GM12878 (cell line): ENCODE measurements at regions not wholly inside any gene's neighbourhood (a gene's known extent, or its start where the extent isn't known, plus 50 kb on each side); places are given as distances from the start of the nearest gene placed in this dataset.

Experiments
- ATAC-seq: fragments of 200-7000 bp; cut with Tn5 transposase; 3 replicates; pipeline ENCODE4 v1.9.1; 2020; ENCODE audit warnings: mild to moderate bottlenecking, moderate library complexity
- BruUV-seq: library from RNA; stranded (reverse); fragments of 400-500 nt; replicated peaks from 2 replicates; lab custom pipeline; 2021; lab: Mats Ljungman, UMichigan
- CTCF ChIA-PET: fragments of 300-600 bp; sonication (Branson Sonifier 250); formaldehyde crosslinking; extraction: SDS; loops from one replicate; lab custom pipeline; 2021; ENCODE audit warnings: inconsistent platforms; lab: Yijun Ruan, JAX
- POLR2A ChIA-PET: fragments of 350-600 bp; formaldehyde crosslinking; extraction: SDS; loops from one replicate; lab custom pipeline; 2021; ENCODE audit warnings: inconsistent platforms; lab: Charles Lee
- RAD21 ChIA-PET: fragments of 300-600 bp; sonication (Branson Sonifier 250); formaldehyde crosslinking; loops from one replicate; lab custom pipeline; 2023; ENCODE audit warnings: antibody characterized with exemption; ENCODE audit not compliant: unreplicated experiment; lab: Charles Lee
- SMC1A ChIA-PET: fragments of 300-600 bp; sonication (Branson Sonifier 250); formaldehyde crosslinking; loops from one replicate; lab custom pipeline; 2023; ENCODE audit not compliant: unreplicated experiment, uncharacterized antibody; lab: Charles Lee
- DNase-seq: peaks from one replicate; pipeline ENCODE4 v3.0.0-alpha.2; 2011; ENCODE audit warnings: low read depth, low spot score
- FAIRE-seq: peaks from 3 replicates; lab custom pipeline; 2011; peaks lifted over from hg19 to GRCh38; lab: Jason Lieb, UNC
- H2AFZ ChIP-seq: 2 replicates; pipeline ENCODE4 v1.6.0; 2011; ENCODE audit warnings: low read depth, low read length, control low read depth; ENCODE audit not compliant: control insufficient read depth
- H3K27ac ChIP-seq: 2 replicates; pipeline ENCODE4 v1.5.1; 2011; ENCODE audit warnings: control low read depth; ENCODE audit not compliant: control insufficient read depth, insufficient read depth
- H3K27me3 ChIP-seq, 2 experiments: replicated peaks in 1 of 2; 2 replicates each; pipeline versions ENCODE4 v1.6.0 to v1.6.1; 2011; ENCODE audit warnings: low read length in 1 of 2; ENCODE audit not compliant: control insufficient read depth in 2 of 2, insufficient read depth in 2 of 2
- H3K36me3 ChIP-seq, 2 experiments: 2 replicates each; pipeline ENCODE4 v1.5.1; 2011; ENCODE audit warnings: low read length in 1 of 2; ENCODE audit not compliant: control insufficient read depth in 2 of 2, insufficient read depth in 2 of 2
- H3K4me1 ChIP-seq: 2 replicates; pipeline ENCODE4 v1.6.1; 2011; ENCODE audit warnings: mild to moderate bottlenecking, low read length, moderate library complexity, mixed read lengths; ENCODE audit not compliant: control insufficient read depth, insufficient read depth
- H3K4me2 ChIP-seq: 2 replicates; pipeline ENCODE4 v1.6.0; 2011; ENCODE audit warnings: control low read depth; ENCODE audit not compliant: control insufficient read depth, insufficient read depth
- H3K4me3 ChIP-seq: fragments of 200-600 bp; sonication (generic); 2 replicates; pipeline ENCODE4 v1.5.1; 2016
- H3K79me2 ChIP-seq: 2 replicates; pipeline ENCODE4 v1.6.0; 2011; ENCODE audit warnings: low read length; ENCODE audit not compliant: control insufficient read depth, insufficient read depth
- H3K9ac ChIP-seq: 2 replicates; pipeline ENCODE4 v1.8.0; 2011; ENCODE audit warnings: low read length, control low read depth, mixed read lengths; ENCODE audit not compliant: control insufficient read depth, insufficient read depth
- H3K9me3 ChIP-seq: replicated peaks from 3 replicates; pipeline ENCODE4 v1.5.1; 2011; ENCODE audit warnings: mild to moderate bottlenecking, low read length; ENCODE audit not compliant: control insufficient read depth, insufficient read depth
- H4K20me1 ChIP-seq: 2 replicates; pipeline ENCODE4 v1.6.0; 2011; ENCODE audit not compliant: control insufficient read depth, insufficient read depth
- EED ChIP-seq: sonication (generic); IDR thresholded peaks from 2 replicates; pipeline ENCODE4 v1.6.1; 2016; ENCODE audit warnings: antibody characterized with exemption, low read depth
- MTA2 ChIP-seq: fragments of 450-650 bp; IDR thresholded peaks from 2 replicates; pipeline ENCODE4 v1.6.1; 2016; ENCODE audit warnings: low read depth, mild to moderate bottlenecking, moderate library complexity
- NFYA ChIP-seq: IDR thresholded peaks from 2 replicates; pipeline ENCODE4 v1.6.1; 2011; ENCODE audit warnings: low read depth, mild to moderate bottlenecking, low read length, improper control_type of control experiment, borderline replicate concordance
- RAD51 ChIP-seq: fragments of 450-650 bp; IDR thresholded peaks from 2 replicates; pipeline ENCODE4 v1.6.1; 2016; ENCODE audit warnings: moderate library complexity, mild to moderate bottlenecking, inconsistent platforms
- SIN3A ChIP-seq: IDR thresholded peaks from 2 replicates; pipeline ENCODE4 v1.6.1; 2012; ENCODE audit warnings: low read depth, low read length, improper control_type of control experiment
- SUPT20H ChIP-seq: IDR thresholded peaks from 2 replicates; pipeline ENCODE4 v1.6.1; 2011; ENCODE audit warnings: low read depth, mild to moderate bottlenecking, low read length, moderate library complexity, borderline replicate concordance; ENCODE audit not compliant: control insufficient read depth
- TCF3 ChIP-seq: IDR thresholded peaks from 2 replicates; pipeline ENCODE4 v1.6.1; 2012; ENCODE audit warnings: low read depth, mild to moderate bottlenecking, low read length, borderline replicate concordance; ENCODE audit not compliant: insufficient read depth
- YBX1 ChIP-seq: fragments of 450-650 bp; IDR thresholded peaks from 2 replicates; pipeline ENCODE4 v1.6.1; 2016; ENCODE audit warnings: antibody characterized with exemption
- ZSCAN29 ChIP-seq: fragments of 450-650 bp; IDR thresholded peaks from 2 replicates; pipeline ENCODE4 v1.6.1; 2017; ENCODE audit warnings: mild to moderate bottlenecking, moderate library complexity
- WGBS: methylation state at CpG from one replicate; pipeline ENCODE4 v1.1.6; 2016; ENCODE audit warnings: low lambda C conversion rate; ENCODE audit not compliant: insufficient replicate concordance, insufficient coverage; ENCODE audit errors: missing lambda C conversion rate; 5-methylcytosine and 5-hydroxymethylcytosine counted together
- in situ Hi-C: fragments of 300-500 bp; cut with MboI; formaldehyde crosslinking; loops from 9 replicates; pipeline ENCODE4 v1.14.3; 2018; ENCODE audit warnings: mixed read lengths
- intact Hi-C: fragments of 100-400 bp; cut with micrococcal nuclease; formaldehyde crosslinking; loops from one replicate; pipeline ENCODE4 v1.14.2; 2022; ENCODE audit not compliant: unreplicated experiment
- TF ChIP-seq, protein P1 (sequence below): IDR thresholded peaks from 2 replicates; pipeline ENCODE4 v1.6.1; 2012; ENCODE audit warnings: low read length, inconsistent platforms
- TF ChIP-seq, protein P2 (sequence below): fragments of 150-350 bp; IDR thresholded peaks from 2 replicates; pipeline ENCODE4 v1.6.1; 2016; ENCODE audit warnings: low read depth, low read length
- TF ChIP-seq, protein P3 (sequence below): fragments of 150-350 bp; IDR thresholded peaks from 2 replicates; pipeline ENCODE4 v1.6.1; 2014; ENCODE audit warnings: mild to moderate bottlenecking, low read depth, low read length

DNA sequence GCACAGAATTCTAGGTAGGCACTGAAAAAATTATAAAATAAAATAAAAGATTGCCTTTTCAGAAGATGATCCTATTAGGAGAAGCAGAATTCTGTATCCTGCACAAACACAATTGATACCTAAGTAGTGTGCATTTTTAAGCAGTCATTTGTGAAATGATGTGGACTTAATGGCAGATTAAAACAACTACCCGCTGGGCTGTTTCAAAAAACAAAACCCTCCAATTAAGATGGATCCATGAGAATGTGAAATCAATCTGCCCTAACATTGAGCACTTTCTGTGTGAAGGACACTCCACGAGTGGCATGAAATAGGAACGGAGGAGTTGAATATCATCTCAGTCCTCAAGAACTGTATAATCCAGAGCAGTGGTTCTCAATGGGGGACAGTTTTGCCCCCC, 1012.8 kb upstream of the EEF2KMT start:
- ChIA-PET RAD21 (no interaction called here), SMC1A (no interaction called here), POLR2A (no interaction called here)
- Histone ChIP-seq H3K27me3 (no peaks in the 10 kb centered on the region), H3K4me2 (no peak overlapping the region), H3K27ac (no peak overlapping the region), H3K9ac (no peak overlapping the region), H3K79me2 (no peaks in the 10 kb centered on the region), H2AFZ (no peak overlapping the region), H3K4me1 (no peaks in the 10 kb centered on the region), H3K36me3 (no peaks in the 10 kb centered on the region), H3K4me3 (no peak overlapping the region), H4K20me1 (no peaks in the 10 kb centered on the region)
- in situ Hi-C loops (no loop called here), intact Hi-C loops (no loop called here)
- DNase-seq, result no peak
- WGBS, result 9% methylated on average over 3 of the region's 3 CpGs
- no peak for ATAC-seq
- no peak for FAIRE-seq
- BruUV-seq, result no TSS peak
- no peak for TF ChIP-seq ZSCAN29
- TF ChIP-seq, all 136 proteins: peak for 0
- no peaks in the 10 kb centered on the region; the same call in 2 of the 3 replicates for H3K9me3 ChIP-seq
- CTCF ChIA-PET, result no interaction called here

DNA sequence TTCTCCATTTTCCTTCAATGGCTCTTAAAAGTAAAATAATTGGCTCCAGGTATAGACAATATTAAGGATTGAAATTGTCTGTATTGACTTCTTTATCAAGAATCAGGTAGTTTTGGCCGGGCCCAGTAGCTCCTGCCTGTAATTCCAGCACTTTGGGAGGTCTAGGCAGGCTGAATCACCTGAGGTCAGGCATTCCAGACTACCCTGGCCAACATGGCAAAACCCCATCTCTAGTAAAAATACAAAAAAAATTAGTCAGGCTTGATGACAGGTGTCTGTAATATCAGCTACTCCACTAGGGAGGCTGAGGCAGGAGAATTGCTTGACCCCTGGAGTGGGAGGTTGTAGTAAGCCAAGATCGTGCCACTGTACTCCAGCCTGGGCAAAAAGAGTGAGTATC, 1008.5 kb upstream of the EEF2KMT start:
- RAD21 ChIA-PET, result no interaction called here
- H2AFZ ChIP-seq, result no peak overlapping the region
- in situ Hi-C loops, result no loop called here
- H3K27ac ChIP-seq, result no peak overlapping the region
- H3K4me2 ChIP-seq, result no peak overlapping the region
- no peak overlapping the region for H3K9ac ChIP-seq
- no peak for ATAC-seq
- WGBS, result 0% methylated on average over 2 of the region's 2 CpGs
- H3K9me3 ChIP-seq, result no peaks in the 10 kb centered on the region; the same call in 2 of the 3 replicates
- H3K4me1 ChIP-seq, result no peaks in the 10 kb centered on the region
- no peak overlapping the region for H3K4me3 ChIP-seq
- H3K36me3 ChIP-seq, result no peaks in the 10 kb centered on the region
- intact Hi-C loops, result no loop called here
- no peaks in the 10 kb centered on the region for H3K27me3 ChIP-seq
- CTCF ChIA-PET, result no interaction called here
- H3K79me2 ChIP-seq, result no peaks in the 10 kb centered on the region
- DNase-seq, result no peak
- POLR2A ChIA-PET, result no interaction called here
- FAIRE-seq, result no peak
- BruUV-seq, result no TSS peak
- no peaks in the 10 kb centered on the region for H4K20me1 ChIP-seq
- SMC1A ChIA-PET, result no interaction called here
- TF ChIP-seq YBX1 (no peak), SUPT20H (no peak), EED (no peak), RAD51 (no peak), MTA2 (no peak), SIN3A (no peak), TCF3 (no peak), NFYA (no peak)
- TF ChIP-seq, protein P1, sequence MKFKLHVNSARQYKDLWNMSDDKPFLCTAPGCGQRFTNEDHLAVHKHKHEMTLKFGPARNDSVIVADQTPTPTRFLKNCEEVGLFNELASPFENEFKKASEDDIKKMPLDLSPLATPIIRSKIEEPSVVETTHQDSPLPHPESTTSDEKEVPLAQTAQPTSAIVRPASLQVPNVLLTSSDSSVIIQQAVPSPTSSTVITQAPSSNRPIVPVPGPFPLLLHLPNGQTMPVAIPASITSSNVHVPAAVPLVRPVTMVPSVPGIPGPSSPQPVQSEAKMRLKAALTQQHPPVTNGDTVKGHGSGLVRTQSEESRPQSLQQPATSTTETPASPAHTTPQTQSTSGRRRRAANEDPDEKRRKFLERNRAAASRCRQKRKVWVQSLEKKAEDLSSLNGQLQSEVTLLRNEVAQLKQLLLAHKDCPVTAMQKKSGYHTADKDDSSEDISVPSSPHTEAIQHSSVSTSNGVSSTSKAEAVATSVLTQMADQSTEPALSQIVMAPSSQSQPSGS, result no peak
- TF ChIP-seq, protein P2, sequence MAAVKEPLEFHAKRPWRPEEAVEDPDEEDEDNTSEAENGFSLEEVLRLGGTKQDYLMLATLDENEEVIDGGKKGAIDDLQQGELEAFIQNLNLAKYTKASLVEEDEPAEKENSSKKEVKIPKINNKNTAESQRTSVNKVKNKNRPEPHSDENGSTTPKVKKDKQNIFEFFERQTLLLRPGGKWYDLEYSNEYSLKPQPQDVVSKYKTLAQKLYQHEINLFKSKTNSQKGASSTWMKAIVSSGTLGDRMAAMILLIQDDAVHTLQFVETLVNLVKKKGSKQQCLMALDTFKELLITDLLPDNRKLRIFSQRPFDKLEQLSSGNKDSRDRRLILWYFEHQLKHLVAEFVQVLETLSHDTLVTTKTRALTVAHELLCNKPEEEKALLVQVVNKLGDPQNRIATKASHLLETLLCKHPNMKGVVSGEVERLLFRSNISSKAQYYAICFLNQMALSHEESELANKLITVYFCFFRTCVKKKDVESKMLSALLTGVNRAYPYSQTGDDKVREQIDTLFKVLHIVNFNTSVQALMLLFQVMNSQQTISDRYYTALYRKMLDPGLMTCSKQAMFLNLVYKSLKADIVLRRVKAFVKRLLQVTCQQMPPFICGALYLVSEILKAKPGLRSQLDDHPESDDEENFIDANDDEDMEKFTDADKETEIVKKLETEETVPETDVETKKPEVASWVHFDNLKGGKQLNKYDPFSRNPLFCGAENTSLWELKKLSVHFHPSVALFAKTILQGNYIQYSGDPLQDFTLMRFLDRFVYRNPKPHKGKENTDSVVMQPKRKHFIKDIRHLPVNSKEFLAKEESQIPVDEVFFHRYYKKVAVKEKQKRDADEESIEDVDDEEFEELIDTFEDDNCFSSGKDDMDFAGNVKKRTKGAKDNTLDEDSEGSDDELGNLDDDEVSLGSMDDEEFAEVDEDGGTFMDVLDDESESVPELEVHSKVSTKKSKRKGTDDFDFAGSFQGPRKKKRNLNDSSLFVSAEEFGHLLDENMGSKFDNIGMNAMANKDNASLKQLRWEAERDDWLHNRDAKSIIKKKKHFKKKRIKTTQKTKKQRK, result no peak
- TF ChIP-seq, protein P3, sequence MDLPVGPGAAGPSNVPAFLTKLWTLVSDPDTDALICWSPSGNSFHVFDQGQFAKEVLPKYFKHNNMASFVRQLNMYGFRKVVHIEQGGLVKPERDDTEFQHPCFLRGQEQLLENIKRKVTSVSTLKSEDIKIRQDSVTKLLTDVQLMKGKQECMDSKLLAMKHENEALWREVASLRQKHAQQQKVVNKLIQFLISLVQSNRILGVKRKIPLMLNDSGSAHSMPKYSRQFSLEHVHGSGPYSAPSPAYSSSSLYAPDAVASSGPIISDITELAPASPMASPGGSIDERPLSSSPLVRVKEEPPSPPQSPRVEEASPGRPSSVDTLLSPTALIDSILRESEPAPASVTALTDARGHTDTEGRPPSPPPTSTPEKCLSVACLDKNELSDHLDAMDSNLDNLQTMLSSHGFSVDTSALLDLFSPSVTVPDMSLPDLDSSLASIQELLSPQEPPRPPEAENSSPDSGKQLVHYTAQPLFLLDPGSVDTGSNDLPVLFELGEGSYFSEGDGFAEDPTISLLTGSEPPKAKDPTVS, result no peak
